ENCODE measurements at regions not wholly inside any gene's neighbourhood (a gene's known extent, or its start where the extent isn't known, plus 50 kb on each side); places are given as distances from the start of the nearest gene placed in this dataset.

GRCh38 chr5:87803352-87803751 is 390.6 kb upstream of the CCNH start:
- Histone ChIP-seq H4K20me1 (ENCODE audit: insufficient read depth, low read length) (no peaks in the 10 kb centered on the region), H3K9me3 (ENCODE audit: insufficient read depth, low read depth, low read length) (no peaks in the 10 kb centered on the region), H3K4me3 (ENCODE audit: insufficient read depth, low read depth, low read length) (no peak overlapping the region), H3K36me3 (ENCODE audit: insufficient read depth, low read length) (no peaks in the 10 kb centered on the region), H3K4me2 (ENCODE audit: low read length) (no peak overlapping the region), H3K9ac (ENCODE audit: low read length) (no peak overlapping the region), H3K79me2 (ENCODE audit: insufficient read depth, low read length) (no peaks in the 10 kb centered on the region), H3K4me1 (ENCODE audit: insufficient read depth, low read length) (no peaks in the 10 kb centered on the region), H3K27me3 (ENCODE audit: insufficient read depth, low read length) (no peaks in the 10 kb centered on the region), H3K27ac (ENCODE audit: low read depth, low read length) (no peak overlapping the region), H2AFZ (ENCODE audit: low read depth, low read length) (no peak overlapping the region)
- Mint-ChIP-seq H3K27me3 (ENCODE audit: low read depth, unreplicated experiment) (no peaks in the 10 kb centered on the region), H3K4me3 (ENCODE audit: unreplicated experiment) (no peak overlapping the region), H3K27ac (ENCODE audit: unreplicated experiment) (no peak overlapping the region), H3K4me1 (ENCODE audit: low read depth, unreplicated experiment) (no peaks in the 10 kb centered on the region), H3K9me3 (ENCODE audit: unreplicated experiment) (no peaks in the 10 kb centered on the region), H3K36me3 (ENCODE audit: low read depth, unreplicated experiment) (no peaks in the 10 kb centered on the region)
- TF ChIP-seq CTCF (IDR thresholded peaks at IDR 0.05; ENCODE audit: insufficient read depth, low read depth, low read length) (no peak), EZH2 (IDR thresholded peaks at IDR 0.05; ENCODE audit: insufficient read depth, low read length) (no peak)
- FAIRE-seq (no peak), DNase-seq (ENCODE audit: low read depth) (no peak)

- Mint-ChIP-seq H3K4me3 (ENCODE audit: unreplicated experiment) (no peak overlapping the region), H3K27me3 (ENCODE audit: low read depth, unreplicated experiment) (peaks cover 2% of the 10 kb centered on the region), H3K9me3 (ENCODE audit: unreplicated experiment) (no peaks in the 10 kb centered on the region), H3K4me1 (ENCODE audit: low read depth, unreplicated experiment) (no peaks in the 10 kb centered on the region), H3K36me3 (ENCODE audit: low read depth, unreplicated experiment) (no peaks in the 10 kb centered on the region), H3K27ac (ENCODE audit: unreplicated experiment) (no peak overlapping the region)
- Histone ChIP-seq H3K27ac (ENCODE audit: low read depth, low read length) (no peak overlapping the region), H2AFZ (ENCODE audit: low read depth, low read length) (no peak overlapping the region), H4K20me1 (ENCODE audit: insufficient read depth, low read length) (no peaks in the 10 kb centered on the region), H3K79me2 (ENCODE audit: insufficient read depth, low read length) (no peaks in the 10 kb centered on the region), H3K4me2 (ENCODE audit: low read length) (no peak overlapping the region), H3K9ac (ENCODE audit: low read length) (no peak overlapping the region), H3K4me3 (ENCODE audit: insufficient read depth, low read depth, low read length) (no peak overlapping the region), H3K36me3 (ENCODE audit: insufficient read depth, low read length) (no peaks in the 10 kb centered on the region), H3K4me1 (ENCODE audit: insufficient read depth, low read length) (no peaks in the 10 kb centered on the region), H3K27me3 (ENCODE audit: insufficient read depth, low read length) (no peaks in the 10 kb centered on the region), H3K9me3 (ENCODE audit: insufficient read depth, low read depth, low read length) (no peaks in the 10 kb centered on the region)
- no peak for DNase-seq (ENCODE audit: low read depth)
- TF ChIP-seq CTCF (IDR thresholded peaks at IDR 0.05; ENCODE audit: insufficient read depth, low read depth, low read length) = no peak
- no peak for TF ChIP-seq EZH2 (IDR thresholded peaks at IDR 0.05; ENCODE audit: insufficient read depth, low read length)
- FAIRE-seq = no peak
Measured at GRCh38 chr5:87791869-87792268, 379.1 kb upstream of the CCNH start.

- Mint-ChIP-seq H3K4me1 (ENCODE audit: low read depth, unreplicated experiment) (no peaks in the 10 kb centered on the region), H3K27ac (ENCODE audit: unreplicated experiment) (no peak overlapping the region), H3K9me3 (ENCODE audit: unreplicated experiment) (no peaks in the 10 kb centered on the region), H3K36me3 (ENCODE audit: low read depth, unreplicated experiment) (no peaks in the 10 kb centered on the region), H3K4me3 (ENCODE audit: unreplicated experiment) (no peak overlapping the region), H3K27me3 (ENCODE audit: low read depth, unreplicated experiment) (no peaks in the 10 kb centered on the region)
- Histone ChIP-seq H3K27me3 (ENCODE audit: insufficient read depth, low read length) (no peaks in the 10 kb centered on the region), H3K9ac (ENCODE audit: low read length) (no peak overlapping the region), H3K36me3 (ENCODE audit: insufficient read depth, low read length) (no peaks in the 10 kb centered on the region), H3K4me2 (ENCODE audit: low read length) (peak overlapping the region; percentile 15), H3K4me1 (ENCODE audit: insufficient read depth, low read length) (no peaks in the 10 kb centered on the region), H3K4me3 (ENCODE audit: insufficient read depth, low read depth, low read length) (no peak overlapping the region), H3K9me3 (ENCODE audit: insufficient read depth, low read depth, low read length) (no peaks in the 10 kb centered on the region), H3K27ac (ENCODE audit: low read depth, low read length) (no peak overlapping the region), H2AFZ (ENCODE audit: low read depth, low read length) (no peak overlapping the region), H3K79me2 (ENCODE audit: insufficient read depth, low read length) (no peaks in the 10 kb centered on the region), H4K20me1 (ENCODE audit: insufficient read depth, low read length) (no peaks in the 10 kb centered on the region)
- FAIRE-seq (no peak), DNase-seq (ENCODE audit: low read depth) (no peak)
- no peak for TF ChIP-seq EZH2 (IDR thresholded peaks at IDR 0.05; ENCODE audit: insufficient read depth, low read length)
- TF ChIP-seq CTCF (IDR thresholded peaks at IDR 0.05; ENCODE audit: insufficient read depth, low read depth, low read length) = no peak
Measured at GRCh38 chr5:87788416-87788815, 375.7 kb upstream of the CCNH start.
